HL-60 (cell line): ENCODE measurements at regions not wholly inside any gene's neighbourhood (a gene's known extent, or its start where the extent isn't known, plus 50 kb on each side); places are given as distances from the start of the nearest gene placed in this dataset.

Experiments used
- POLR2AphosphoS5 ChIP-seq: IDR thresholded peaks from 2 replicates; pipeline ENCODE4 v1.6.1; 2012; ENCODE audit warnings: low read depth
- REST ChIP-seq: IDR thresholded peaks from 2 replicates; pipeline ENCODE4 v1.6.1; 2012; ENCODE audit warnings: low read depth; ENCODE audit not compliant: insufficient replicate concordance
- SPI1 ChIP-seq: IDR thresholded peaks from 2 replicates; pipeline ENCODE4 v1.6.1; 2012; ENCODE audit warnings: low read depth, mild to moderate bottlenecking, borderline replicate concordance
- TF ChIP-seq, protein P1 (sequence below): IDR thresholded peaks from one replicate; pipeline ENCODE4 v1.5.1; 2011; ENCODE audit warnings: low read length, control low read depth, inconsistent platforms; ENCODE audit not compliant: insufficient read depth

- TF ChIP-seq, protein P1, sequence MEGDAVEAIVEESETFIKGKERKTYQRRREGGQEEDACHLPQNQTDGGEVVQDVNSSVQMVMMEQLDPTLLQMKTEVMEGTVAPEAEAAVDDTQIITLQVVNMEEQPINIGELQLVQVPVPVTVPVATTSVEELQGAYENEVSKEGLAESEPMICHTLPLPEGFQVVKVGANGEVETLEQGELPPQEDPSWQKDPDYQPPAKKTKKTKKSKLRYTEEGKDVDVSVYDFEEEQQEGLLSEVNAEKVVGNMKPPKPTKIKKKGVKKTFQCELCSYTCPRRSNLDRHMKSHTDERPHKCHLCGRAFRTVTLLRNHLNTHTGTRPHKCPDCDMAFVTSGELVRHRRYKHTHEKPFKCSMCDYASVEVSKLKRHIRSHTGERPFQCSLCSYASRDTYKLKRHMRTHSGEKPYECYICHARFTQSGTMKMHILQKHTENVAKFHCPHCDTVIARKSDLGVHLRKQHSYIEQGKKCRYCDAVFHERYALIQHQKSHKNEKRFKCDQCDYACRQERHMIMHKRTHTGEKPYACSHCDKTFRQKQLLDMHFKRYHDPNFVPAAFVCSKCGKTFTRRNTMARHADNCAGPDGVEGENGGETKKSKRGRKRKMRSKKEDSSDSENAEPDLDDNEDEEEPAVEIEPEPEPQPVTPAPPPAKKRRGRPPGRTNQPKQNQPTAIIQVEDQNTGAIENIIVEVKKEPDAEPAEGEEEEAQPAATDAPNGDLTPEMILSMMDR, result no peak
- TF ChIP-seq POLR2AphosphoS5 (no peak), SPI1 (no peak), REST (no peak)
Measured at GRCh38 chr18:78487649-78488048, 492.0 kb upstream of the SALL3 start.
